Activated naive CD8-positive, alpha-beta T cell treated with anti-CD3 and anti-CD28 coated beads, Interleukin-2, amount 50 U/mL, for 24 hours (primary cell): ENCODE measurements at regions not wholly inside any gene's neighbourhood (a gene's known extent, or its start where the extent isn't known, plus 50 kb on each side); places are given as distances from the start of the nearest gene placed in this dataset.

Experiments
- ATAC-seq: fragments of 150-1000 bp; cut with Tn5 transposase; one replicate; pipeline ENCODE4 v1.10.0; 2021
- DNase-seq: peaks from one replicate; pipeline ENCODE4 v3.0.0; 2021
- H3K27ac Mint-ChIP-seq: one replicate; pipeline ENCODE4 v1.8.0; 2021; ENCODE audit warnings: mild to moderate bottlenecking, mixed read lengths
- H3K27me3 Mint-ChIP-seq: one replicate; pipeline ENCODE4 v1.8.0; 2021; ENCODE audit warnings: mixed read lengths
- H3K36me3 Mint-ChIP-seq: one replicate; pipeline ENCODE4 v1.8.0; 2021; ENCODE audit warnings: low read depth, mixed read lengths
- H3K4me1 Mint-ChIP-seq: one replicate; pipeline ENCODE4 v1.8.0; 2021; ENCODE audit warnings: mixed read lengths
- H3K4me3 Mint-ChIP-seq: one replicate; pipeline ENCODE4 v1.8.0; 2021; ENCODE audit warnings: mild to moderate bottlenecking, moderate library complexity, mixed read lengths
- H3K9me3 Mint-ChIP-seq: one replicate; pipeline ENCODE4 v1.8.0; 2021; ENCODE audit warnings: mixed read lengths

DNA sequence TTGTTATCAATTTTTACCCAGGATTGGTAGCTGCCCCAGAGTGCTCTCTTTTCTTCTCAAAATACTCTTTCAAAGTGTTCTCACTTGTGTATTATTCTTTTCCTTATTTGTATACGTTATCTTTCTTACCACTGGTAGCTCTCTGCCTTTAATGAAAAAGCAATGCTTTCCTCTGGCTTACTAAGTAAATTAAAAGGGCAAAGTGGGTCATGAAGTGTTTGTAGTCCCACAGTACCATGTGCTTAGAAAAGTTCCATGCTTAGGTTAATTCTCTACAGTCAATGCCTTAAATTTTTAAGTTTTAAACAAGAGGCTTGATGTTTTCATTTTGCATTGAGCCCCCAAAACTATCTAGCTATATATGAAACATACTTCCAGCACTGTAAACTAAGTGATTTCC is 300.2 kb downstream of the ASXL3 start:
- DNase-seq (no peak), ATAC-seq (no peak)
- H3K4me1 Mint-ChIP-seq = no peaks in the 10 kb centered on the region
- H3K27ac Mint-ChIP-seq = no peak overlapping the region
- H3K4me3 Mint-ChIP-seq = no peak overlapping the region
- H3K36me3 Mint-ChIP-seq = no peaks in the 10 kb centered on the region
- H3K27me3 Mint-ChIP-seq = no peaks in the 10 kb centered on the region
- H3K9me3 Mint-ChIP-seq = peaks cover 10% of the 10 kb centered on the region

GRCh38 chr18:33875029-33875565 is 297.1 kb downstream of the ASXL3 start:
- H3K36me3 Mint-ChIP-seq = no peaks in the 10 kb centered on the region
- peaks cover 6% of the 10 kb centered on the region for H3K9me3 Mint-ChIP-seq
- H3K4me1 Mint-ChIP-seq = no peaks in the 10 kb centered on the region
- H3K27me3 Mint-ChIP-seq = no peaks in the 10 kb centered on the region
- ATAC-seq (no peak), DNase-seq (no peak)
- H3K27ac Mint-ChIP-seq = no peak overlapping the region
- H3K4me3 Mint-ChIP-seq = no peak overlapping the region

DNA sequence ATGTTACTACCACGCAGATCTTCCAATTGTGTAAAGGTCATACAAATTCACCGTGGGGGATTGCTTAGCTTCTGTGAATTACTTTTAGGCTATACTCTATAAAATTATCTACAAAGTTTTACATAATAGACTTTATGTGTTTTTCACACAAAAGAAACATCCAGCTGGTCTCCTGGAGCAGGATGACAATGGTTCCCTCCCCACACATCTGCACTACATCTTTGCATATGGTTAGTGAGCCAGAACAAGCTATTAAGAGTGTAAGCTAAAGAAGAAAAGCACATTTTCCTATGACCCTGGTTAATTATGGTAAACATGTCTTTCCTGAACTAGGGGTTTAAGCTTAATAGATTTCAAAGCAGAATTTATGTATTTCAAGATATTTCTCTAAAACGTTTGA is 295.1 kb downstream of the ASXL3 start:
- Mint-ChIP-seq H3K9me3 (peaks cover 6% of the 10 kb centered on the region), H3K27me3 (no peaks in the 10 kb centered on the region), H3K36me3 (no peaks in the 10 kb centered on the region), H3K27ac (no peak overlapping the region), H3K4me3 (no peak overlapping the region), H3K4me1 (no peaks in the 10 kb centered on the region)
- ATAC-seq = no peak
- no peak for DNase-seq

- H3K4me3 Mint-ChIP-seq = no peak overlapping the region
- DNase-seq (no peak), ATAC-seq (no peak)
- H3K9me3 Mint-ChIP-seq = peaks cover 6% of the 10 kb centered on the region
- H3K4me1 Mint-ChIP-seq = no peaks in the 10 kb centered on the region
- no peaks in the 10 kb centered on the region for H3K36me3 Mint-ChIP-seq
- H3K27me3 Mint-ChIP-seq = no peaks in the 10 kb centered on the region
- H3K27ac Mint-ChIP-seq = no peak overlapping the region
Measured at GRCh38 chr18:33871363-33872025, 293.5 kb downstream of the ASXL3 start.

DNA sequence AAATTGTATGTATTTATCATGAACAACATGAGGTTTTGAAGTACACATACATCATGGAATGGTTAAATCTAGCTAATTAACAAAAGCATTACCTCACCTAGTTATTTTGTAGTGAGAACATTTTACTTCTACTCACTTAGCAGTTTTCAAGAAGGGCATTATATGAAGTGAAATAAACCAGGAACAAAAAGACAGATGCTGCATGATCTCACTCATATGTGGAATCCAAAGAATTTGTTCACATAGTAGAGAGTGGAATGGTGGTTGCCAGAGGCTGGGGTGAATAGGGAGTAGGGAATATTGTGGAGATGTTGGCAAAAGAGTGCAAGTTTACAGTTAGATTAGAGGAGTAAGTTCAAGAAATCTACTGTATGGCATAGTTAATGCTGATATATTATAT is 292.0 kb downstream of the ASXL3 start:
- no peak overlapping the region for H3K27ac Mint-ChIP-seq
- H3K36me3 Mint-ChIP-seq = no peaks in the 10 kb centered on the region
- no peaks in the 10 kb centered on the region for H3K4me1 Mint-ChIP-seq
- H3K4me3 Mint-ChIP-seq = no peak overlapping the region
- ATAC-seq = no peak
- no peaks in the 10 kb centered on the region for H3K27me3 Mint-ChIP-seq
- DNase-seq = no peak
- peaks cover 10% of the 10 kb centered on the region for H3K9me3 Mint-ChIP-seq

DNA sequence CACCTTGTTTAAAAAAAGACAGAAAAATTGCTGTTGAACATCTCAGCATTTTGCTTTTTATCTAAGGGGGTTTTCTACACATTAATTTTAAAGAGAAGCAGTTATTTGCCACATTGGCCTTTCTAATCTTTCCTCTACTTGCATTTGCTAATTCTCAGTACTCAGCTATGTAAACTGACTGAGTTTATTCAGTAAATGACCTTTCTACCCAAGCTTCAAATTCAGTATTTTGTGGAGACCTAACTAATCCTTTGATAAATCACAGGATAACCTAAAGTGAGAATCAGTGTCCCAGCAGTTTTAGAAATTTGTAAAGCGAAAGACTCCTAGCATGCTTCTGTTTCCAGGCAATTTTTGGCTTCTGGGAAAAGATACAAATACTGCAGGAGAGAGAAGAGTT is 288.4 kb downstream of the ASXL3 start:
- no peak overlapping the region for H3K4me3 Mint-ChIP-seq
- no peaks in the 10 kb centered on the region for H3K27me3 Mint-ChIP-seq
- DNase-seq (no peak), ATAC-seq (no peak)
- H3K9me3 Mint-ChIP-seq = peaks cover 11% of the 10 kb centered on the region
- no peaks in the 10 kb centered on the region for H3K36me3 Mint-ChIP-seq
- no peaks in the 10 kb centered on the region for H3K4me1 Mint-ChIP-seq
- no peak overlapping the region for H3K27ac Mint-ChIP-seq

DNA sequence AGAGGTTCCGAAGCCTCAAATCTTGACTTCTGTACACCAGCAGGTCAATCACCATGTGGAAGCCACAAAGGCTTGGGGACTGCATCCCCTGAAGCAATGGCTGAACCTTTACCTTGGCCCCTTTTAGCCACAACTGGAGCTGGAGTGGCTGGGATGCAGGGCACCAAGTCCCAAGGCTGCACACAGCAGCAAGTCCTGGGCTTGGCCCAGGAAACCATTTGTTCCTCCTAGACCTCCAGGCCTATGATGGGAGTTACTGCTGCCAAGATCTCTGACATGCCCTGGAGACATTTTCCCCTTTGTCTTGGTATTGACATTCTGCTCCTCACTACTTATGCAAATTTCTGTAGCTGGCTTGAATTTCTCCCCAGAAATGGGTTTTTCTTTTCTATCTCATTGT is 285.9 kb downstream of the ASXL3 start:
- Mint-ChIP-seq H3K36me3 (no peaks in the 10 kb centered on the region), H3K4me1 (no peaks in the 10 kb centered on the region), H3K27me3 (no peaks in the 10 kb centered on the region), H3K4me3 (no peak overlapping the region), H3K9me3 (peaks cover 11% of the 10 kb centered on the region), H3K27ac (no peak overlapping the region)
- ATAC-seq (no peak), DNase-seq (no peak)

- DNase-seq = no peak
- no peaks in the 10 kb centered on the region for H3K4me1 Mint-ChIP-seq
- H3K27ac Mint-ChIP-seq = no peak overlapping the region
- H3K9me3 Mint-ChIP-seq = no peaks in the 10 kb centered on the region
- H3K27me3 Mint-ChIP-seq = no peaks in the 10 kb centered on the region
- ATAC-seq = no peak
- H3K36me3 Mint-ChIP-seq = no peaks in the 10 kb centered on the region
- no peak overlapping the region for H3K4me3 Mint-ChIP-seq
Measured at GRCh38 chr18:33854827-33855139, 276.8 kb downstream of the ASXL3 start.

GRCh38 chr18:33854086-33854826 is 276.2 kb downstream of the ASXL3 start:
- H3K4me1 Mint-ChIP-seq = no peaks in the 10 kb centered on the region
- no peak overlapping the region for H3K27ac Mint-ChIP-seq
- no peaks in the 10 kb centered on the region for H3K9me3 Mint-ChIP-seq
- no peaks in the 10 kb centered on the region for H3K27me3 Mint-ChIP-seq
- H3K4me3 Mint-ChIP-seq = no peak overlapping the region
- ATAC-seq = no peak
- no peaks in the 10 kb centered on the region for H3K36me3 Mint-ChIP-seq
- DNase-seq = no peak

- ATAC-seq = no peak
Measured at GRCh38 chr18:33853187-33853586, 275.2 kb downstream of the ASXL3 start.

DNA sequence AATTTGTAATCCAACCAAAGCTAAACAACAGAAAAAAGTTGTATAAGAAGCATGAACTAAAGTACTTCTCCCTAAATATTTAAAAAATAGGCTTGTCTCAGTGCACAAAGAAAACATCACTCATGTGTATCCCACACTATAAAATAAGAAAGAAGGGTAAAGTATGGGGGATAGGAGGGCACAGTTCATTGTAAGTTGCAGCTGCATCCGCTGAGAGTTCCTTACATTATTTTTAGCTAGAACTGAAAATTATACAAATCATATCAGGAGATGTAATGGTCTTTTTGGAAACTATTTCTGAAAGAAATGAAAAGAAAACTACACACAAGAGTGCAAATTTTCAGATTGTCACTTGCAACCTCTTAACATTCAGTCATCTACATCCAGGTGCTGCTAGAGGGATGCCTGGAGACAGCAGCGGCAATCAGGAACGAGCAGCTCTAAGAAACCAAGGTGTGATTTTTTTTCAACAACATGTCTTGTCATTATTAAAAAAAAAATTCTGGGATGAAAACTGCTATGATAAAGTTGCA is 273.6 kb downstream of the ASXL3 start:
- H3K27me3 Mint-ChIP-seq = no peaks in the 10 kb centered on the region
- no peaks in the 10 kb centered on the region for H3K9me3 Mint-ChIP-seq
- no peak overlapping the region for H3K4me3 Mint-ChIP-seq
- H3K27ac Mint-ChIP-seq = no peak overlapping the region
- no peak for DNase-seq
- no peaks in the 10 kb centered on the region for H3K36me3 Mint-ChIP-seq
- ATAC-seq = no peak
- H3K4me1 Mint-ChIP-seq = no peaks in the 10 kb centered on the region

More at GRCh38 chr18:33853187-33853586, 275.2 kb downstream of the ASXL3 start:
- no peak for DNase-seq
- no peaks in the 10 kb centered on the region for H3K9me3 Mint-ChIP-seq
- no peak overlapping the region for H3K4me3 Mint-ChIP-seq
- no peaks in the 10 kb centered on the region for H3K36me3 Mint-ChIP-seq
- no peaks in the 10 kb centered on the region for H3K4me1 Mint-ChIP-seq
- H3K27ac Mint-ChIP-seq = no peak overlapping the region
- no peaks in the 10 kb centered on the region for H3K27me3 Mint-ChIP-seq

- ATAC-seq (no peak), DNase-seq (no peak)
- Mint-ChIP-seq H3K27ac (no peak overlapping the region), H3K4me3 (no peak overlapping the region), H3K9me3 (no peaks in the 10 kb centered on the region), H3K36me3 (no peaks in the 10 kb centered on the region), H3K27me3 (no peaks in the 10 kb centered on the region), H3K4me1 (no peaks in the 10 kb centered on the region)
Measured at GRCh38 chr18:33849731-33850130, 271.7 kb downstream of the ASXL3 start.

DNA sequence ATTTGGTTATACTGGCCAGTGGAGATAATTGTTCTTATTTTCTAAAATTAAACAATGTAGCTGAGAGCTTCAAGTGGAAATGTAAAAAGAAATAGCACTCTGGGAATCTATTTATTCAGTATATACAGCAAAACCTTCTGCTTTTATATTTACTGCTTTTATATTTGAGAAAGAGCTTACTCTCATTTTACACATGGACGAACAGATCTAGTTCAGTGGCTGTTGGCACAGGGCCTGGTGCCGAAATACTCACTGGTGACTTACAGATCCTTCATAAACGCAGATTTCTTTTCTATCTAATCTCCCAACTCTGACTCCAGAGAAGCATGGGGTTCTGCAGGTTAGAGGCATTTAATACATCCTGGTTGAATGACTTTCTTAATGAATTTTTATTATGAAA is 266.2 kb downstream of the ASXL3 start:
- ATAC-seq (no peak), DNase-seq (no peak)
- H3K4me3 Mint-ChIP-seq = no peak overlapping the region
- no peaks in the 10 kb centered on the region for H3K27me3 Mint-ChIP-seq
- no peaks in the 10 kb centered on the region for H3K9me3 Mint-ChIP-seq
- H3K4me1 Mint-ChIP-seq = no peaks in the 10 kb centered on the region
- H3K27ac Mint-ChIP-seq = no peak overlapping the region
- H3K36me3 Mint-ChIP-seq = no peaks in the 10 kb centered on the region

GRCh38 chr18:33841221-33841967 is 263.4 kb downstream of the ASXL3 start:
- no peak overlapping the region for H3K4me3 Mint-ChIP-seq
- no peaks in the 10 kb centered on the region for H3K36me3 Mint-ChIP-seq
- DNase-seq (no peak), ATAC-seq (no peak)
- no peaks in the 10 kb centered on the region for H3K9me3 Mint-ChIP-seq
- no peaks in the 10 kb centered on the region for H3K4me1 Mint-ChIP-seq
- no peak overlapping the region for H3K27ac Mint-ChIP-seq
- no peaks in the 10 kb centered on the region for H3K27me3 Mint-ChIP-seq

GRCh38 chr18:33840212-33840593 is 262.2 kb downstream of the ASXL3 start:
- no peak for DNase-seq
- ATAC-seq = no peak
- Mint-ChIP-seq H3K9me3 (peaks cover 4% of the 10 kb centered on the region), H3K27me3 (no peaks in the 10 kb centered on the region), H3K4me3 (no peak overlapping the region), H3K36me3 (no peaks in the 10 kb centered on the region), H3K4me1 (no peaks in the 10 kb centered on the region), H3K27ac (no peak overlapping the region)
